H1 (cell line): ENCODE measurements at regions not wholly inside any gene's neighbourhood (a gene's known extent, or its start where the extent isn't known, plus 50 kb on each side); places are given as distances from the start of the nearest gene placed in this dataset.

Source experiments
- CTCF ChIA-PET: fragments of 300-600 bp; sonication (Branson Sonifier 250); formaldehyde crosslinking; loops from one replicate; lab custom pipeline; 2021; ENCODE audit not compliant: partially characterized antibody; lab: Charles Lee
- POLR2A ChIA-PET: fragments of 300-600 bp; sonication (Branson Sonifier 250); formaldehyde crosslinking; loops from one replicate; lab custom pipeline; 2021; ENCODE audit warnings: inconsistent platforms; ENCODE audit not compliant: partially characterized antibody; lab: Charles Lee
- DNase-seq, 2 experiments: peaks; one replicate each; pipeline versions ENCODE4 v3.0.0 to v3.0.0-alpha.2; 2010 to 2022; ENCODE audit warnings: low spot score in 2 of 2, low read depth in 1 of 2, mixed read lengths in 1 of 2
- FAIRE-seq: peaks from 2 replicates; lab custom pipeline; 2011; peaks lifted over from hg19 to GRCh38; lab: Jason Lieb, UNC
- H2AFZ ChIP-seq: 2 replicates; pipeline ENCODE4 v1.8.1; 2012; ENCODE audit warnings: low read length, inconsistent platforms
- H2AK5ac ChIP-seq: 2 replicates; pipeline ENCODE4 v1.6.1; 2013; ENCODE audit warnings: low read depth, low read length
- H2BK120ac ChIP-seq: replicated peaks from 2 replicates; pipeline ENCODE3; 2013; ENCODE audit warnings: low read depth, low read length, inconsistent platforms
- H2BK12ac ChIP-seq: 2 replicates; pipeline ENCODE4 v1.6.1; 2013; ENCODE audit warnings: low read depth, low read length
- H2BK15ac ChIP-seq: 2 replicates; pipeline ENCODE4 v1.6.1; 2013; ENCODE audit warnings: low read length
- H2BK20ac ChIP-seq: 2 replicates; pipeline ENCODE4 v1.6.1; 2013; ENCODE audit warnings: low read length
- H2BK5ac ChIP-seq: 2 replicates; pipeline ENCODE4 v1.6.1; 2013; ENCODE audit warnings: low read depth, low read length
- H3K14ac ChIP-seq: 2 replicates; pipeline ENCODE4 v1.6.1; 2013; ENCODE audit warnings: inconsistent platforms; ENCODE audit not compliant: insufficient read length
- H3K18ac ChIP-seq: 2 replicates; pipeline ENCODE4 v1.6.1; 2013; ENCODE audit warnings: low read length; ENCODE audit errors: extremely low read depth
- H3K23ac ChIP-seq: 2 replicates; pipeline ENCODE4 v1.6.1; 2013; ENCODE audit warnings: inconsistent platforms; ENCODE audit not compliant: insufficient read length
- H3K23me2 ChIP-seq: 2 replicates; pipeline ENCODE4 v1.6.1; 2013; ENCODE audit warnings: low read depth, low read length
- H3K27ac ChIP-seq: 2 replicates; pipeline ENCODE4 v1.6.1; 2011; ENCODE audit warnings: low read depth, low read length, inconsistent platforms
- H3K27me3 ChIP-seq, 4 experiments: replicated peaks in 1 of 4; 1 replicate in 1 of 4; 2 replicates in 3 of 4; pipeline versions ENCODE4 v1.6.1 to v1.8.1; 2011 to 2013; ENCODE audit warnings: low read length in 3 of 4, mild to moderate bottlenecking in 3 of 4, inconsistent platforms in 2 of 4, mixed read lengths in 2 of 4, moderate library complexity in 1 of 4; ENCODE audit not compliant: control insufficient read depth in 3 of 4, insufficient read depth in 3 of 4; ENCODE audit errors: extremely low read depth in 1 of 4
- H3K36me3 ChIP-seq, 4 experiments: 2 replicates each; pipeline versions ENCODE4 v1.6.1 to v1.8.1; 2011 to 2013; ENCODE audit warnings: mild to moderate bottlenecking in 4 of 4, low read length in 3 of 4, moderate library complexity in 2 of 4, control low read depth in 1 of 4, inconsistent platforms in 1 of 4; ENCODE audit not compliant: insufficient read depth in 4 of 4, control insufficient read depth in 2 of 4
- H3K4ac ChIP-seq: replicated peaks from 2 replicates; pipeline ENCODE3; 2013; ENCODE audit warnings: low read length, low read depth, mixed read lengths, inconsistent platforms; ENCODE audit not compliant: insufficient read length
- H3K4me1 ChIP-seq, 4 experiments: replicated peaks in 1 of 4; 1 replicate in 1 of 4; 2 replicates in 3 of 4; pipeline versions ENCODE4 v1.6.1 to v1.8.1; 2011 to 2013; ENCODE audit warnings: low read length in 3 of 4, inconsistent platforms in 2 of 4, mixed read lengths in 1 of 4; ENCODE audit not compliant: insufficient read depth in 4 of 4, control insufficient read depth in 3 of 4
- H3K4me2 ChIP-seq, 2 experiments: 2 replicates each; pipeline versions ENCODE4 v1.6.1 to v1.8.1; 2011 to 2013; ENCODE audit warnings: low read depth in 2 of 2, low read length in 2 of 2, control low read depth in 1 of 2, inconsistent platforms in 1 of 2, mild to moderate bottlenecking in 1 of 2; ENCODE audit not compliant: insufficient read depth in 1 of 2
- H3K4me3 ChIP-seq, 4 experiments: fragments of 200-600, 300-600 bp in 1 of 4; sonication (generic), shearing (Covaris generic), sonication (Bioruptor Twin) in 1 of 4; 2 replicates each; pipeline versions ENCODE4 v1.5.1 to v1.8.1; 2011 to 2016; ENCODE audit warnings: low read length in 4 of 4, low read depth in 3 of 4, control low read depth in 2 of 4, inconsistent platforms in 2 of 4, mild to moderate bottlenecking in 2 of 4, mixed read lengths in 1 of 4, moderate library complexity in 1 of 4; ENCODE audit not compliant: insufficient read depth in 2 of 4; ENCODE audit errors: extremely low read depth in 1 of 4
- H3K56ac ChIP-seq: replicated peaks from 2 replicates; pipeline ENCODE3; 2013; ENCODE audit warnings: low read depth, mild to moderate bottlenecking, mixed read lengths, low read length, inconsistent platforms; ENCODE audit not compliant: insufficient read length
- H3K79me1 ChIP-seq: 2 replicates; pipeline ENCODE4 v1.6.1; 2013; ENCODE audit warnings: low read depth, low read length, control low read depth
- H3K79me2 ChIP-seq, 2 experiments: 2 replicates each; pipeline versions ENCODE4 v1.6.1 to v1.8.1; 2012 to 2013; ENCODE audit warnings: low read length in 2 of 2, mild to moderate bottlenecking in 2 of 2, inconsistent platforms in 1 of 2; ENCODE audit not compliant: insufficient read depth in 2 of 2, control insufficient read depth in 1 of 2
- H3K9ac ChIP-seq, 4 experiments: replicated peaks in 1 of 4; 1 replicate in 1 of 4; 2 replicates in 3 of 4; pipeline versions ENCODE4 v1.6.1 to v1.8.1; 2011 to 2013; ENCODE audit warnings: low read depth in 3 of 4, low read length in 3 of 4, control low read depth in 2 of 4, mild to moderate bottlenecking in 2 of 4, moderate library complexity in 2 of 4, inconsistent platforms in 1 of 4; ENCODE audit errors: extremely low read depth in 1 of 4
- H3K9me3 ChIP-seq, 2 experiments: 2 replicates each; pipeline versions ENCODE4 v1.6.1 to v1.8.1; 2012 to 2013; ENCODE audit warnings: mild to moderate bottlenecking in 2 of 2, moderate library complexity in 2 of 2, control low read depth in 1 of 2, inconsistent platforms in 1 of 2, low read depth in 1 of 2, low read length in 1 of 2, mixed read lengths in 1 of 2; ENCODE audit not compliant: insufficient read depth in 2 of 2
- H4K20me1 ChIP-seq, 2 experiments: replicated peaks in 1 of 2; 2 replicates each; pipeline versions ENCODE3 to v1.8.1; 2011 to 2013; ENCODE audit warnings: inconsistent platforms in 2 of 2, low read length in 2 of 2, mild to moderate bottlenecking in 1 of 2; ENCODE audit not compliant: insufficient read depth in 2 of 2, control insufficient read depth in 1 of 2
- H4K5ac ChIP-seq: 2 replicates; pipeline ENCODE4 v1.6.1; 2013; ENCODE audit warnings: low read length, low read depth, mixed read lengths, inconsistent platforms; ENCODE audit not compliant: insufficient read length
- H4K8ac ChIP-seq: 2 replicates; pipeline ENCODE4 v1.8.0; 2013; ENCODE audit warnings: mild to moderate bottlenecking, moderate library complexity, low read length, inconsistent platforms; ENCODE audit not compliant: insufficient read depth; ENCODE audit errors: extremely low read depth
- H4K91ac ChIP-seq: replicated peaks from 2 replicates; pipeline ENCODE3; 2013; ENCODE audit warnings: low read length, mixed read lengths, inconsistent platforms; ENCODE audit not compliant: insufficient read length
- ASH2L ChIP-seq: fragments of 200-600, 300-600 bp; sonication (generic); IDR thresholded peaks from one replicate; pipeline ENCODE4 v1.7.1; 2017; ENCODE audit warnings: low read length
- CTBP2 ChIP-seq: IDR thresholded peaks from 2 replicates; pipeline ENCODE4 v1.7.0; 2011; ENCODE audit warnings: borderline replicate concordance, mild to moderate bottlenecking, moderate library complexity, mixed read lengths, low read length; ENCODE audit not compliant: insufficient read depth, insufficient read length
- HDAC2 ChIP-seq, 2 experiments: fragments of 300-600 bp in 1 of 2; sonication (generic) in 1 of 2; IDR thresholded peaks; 2 replicates each; pipeline ENCODE4 v1.6.1; 2011 to 2012; ENCODE audit warnings: low read depth in 2 of 2, low read length in 2 of 2, mild to moderate bottlenecking in 2 of 2, moderate library complexity in 2 of 2, borderline replicate concordance in 1 of 2, inconsistent platforms in 1 of 2
- KDM5A ChIP-seq: fragments of 200-600 bp; IDR thresholded peaks from 2 replicates; pipeline ENCODE4 v1.7.1; 2012; ENCODE audit warnings: mild to moderate bottlenecking, low read length, inconsistent platforms, mixed read lengths
- MAFK ChIP-seq: IDR thresholded peaks from 2 replicates; pipeline ENCODE4 v1.6.1; 2012; ENCODE audit warnings: low read depth, mild to moderate bottlenecking, improper control_type of control experiment, low read length
- NANOG ChIP-seq: IDR thresholded peaks from 2 replicates; pipeline ENCODE4 v1.6.1; 2011; ENCODE audit warnings: low read length, low read depth, mild to moderate bottlenecking, inconsistent platforms; ENCODE audit not compliant: insufficient read depth, poor library complexity, severe bottlenecking
- PHF8 ChIP-seq: fragments of 200-600 bp; sonication (generic); conservative IDR thresholded peaks from 2 replicates; pipeline ENCODE4 v1.7.1; 2012; ENCODE audit warnings: low read depth, mild to moderate bottlenecking, inconsistent platforms, low read length, moderate library complexity
- SAP30 ChIP-seq: fragments of 300-600 bp; sonication (generic); IDR thresholded peaks from 2 replicates; pipeline ENCODE4 v1.7.1; 2012; ENCODE audit warnings: low read length, moderate library complexity, mild to moderate bottlenecking, inconsistent platforms; ENCODE audit not compliant: insufficient read depth, insufficient replicate concordance
- TAF1 ChIP-seq: IDR thresholded peaks from 2 replicates; pipeline ENCODE4 v1.6.1; 2011; ENCODE audit warnings: mild to moderate bottlenecking, low read depth, low read length
- TCF12 ChIP-seq: IDR thresholded peaks from 2 replicates; pipeline ENCODE4 v1.6.1; 2011; ENCODE audit warnings: low read depth, mild to moderate bottlenecking, low read length
- TEAD4 ChIP-seq: IDR thresholded peaks from 2 replicates; pipeline ENCODE4 v1.6.1; 2012; ENCODE audit warnings: low read depth, low read length, inconsistent platforms, mixed read lengths
- WGBS, 2 experiments: shearing (Covaris generic) in 1 of 2; methylation state at CpG; one replicate each; pipeline versions ENCODE4 v1.1.6 to v1.1.7; 2013 to 2015; ENCODE audit warnings: low lambda C conversion rate in 2 of 2, mixed read lengths in 2 of 2, inconsistent platforms in 1 of 2, low coverage in 1 of 2, missing lambda C conversion rate in 1 of 2; ENCODE audit not compliant: insufficient replicate concordance in 2 of 2, insufficient coverage in 1 of 2, insufficient read length in 1 of 2; ENCODE audit errors: extremely low coverage in 1 of 2, missing lambda C conversion rate in 1 of 2; 5-methylcytosine and 5-hydroxymethylcytosine counted together

DNA sequence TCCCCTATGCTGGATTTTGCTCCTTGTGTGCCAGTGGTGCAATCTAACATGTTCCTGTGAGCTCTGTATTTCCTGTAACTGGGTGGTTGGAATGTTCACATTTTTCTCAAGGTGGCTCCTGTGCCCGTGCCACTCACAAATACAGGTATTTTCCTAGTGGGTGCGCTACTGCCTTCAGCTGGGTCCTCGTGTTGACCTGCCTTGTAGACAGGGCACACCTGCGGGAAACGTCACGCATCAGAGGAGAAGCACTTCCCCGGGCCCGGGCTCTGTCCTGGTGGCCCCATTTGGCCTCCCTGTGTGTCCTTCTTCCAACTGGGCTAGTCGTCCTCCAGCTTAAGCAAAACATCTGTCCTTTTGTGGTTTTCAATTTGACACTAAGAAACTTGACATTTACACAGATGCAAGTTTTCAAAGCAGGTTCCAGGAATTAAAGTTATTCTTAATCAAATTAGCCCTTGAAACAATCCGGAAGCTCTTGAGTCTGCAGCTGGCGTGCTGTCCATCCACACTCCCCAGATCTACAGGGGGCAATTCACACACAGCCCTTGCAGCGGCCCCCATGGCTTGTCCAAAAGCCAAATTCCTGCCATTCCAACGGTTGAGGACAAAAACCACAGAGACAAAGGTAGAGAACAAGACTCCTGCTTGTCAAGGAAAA is 275.1 kb downstream of the CDC5L start:
- Histone ChIP-seq H3K4me1 (peaks cover 9 to 30% (median 24%) of the 10 kb centered on the region in 4 experiments), H2BK20ac (peak overlapping the region; percentile 51; the same call in 1 of the 2 replicates), H4K5ac (peak overlapping the region; percentile 28), H3K79me2 (no peaks in the 10 kb centered on the region), H3K23ac (no peak overlapping the region), H2BK15ac (no peak overlapping the region), H3K4me2 (peak overlapping the region; percentile 43 to 47), H4K20me1 (no peaks in the 10 kb centered on the region), H3K9ac (no peak overlapping the region), H3K9me3 (no peaks in the 10 kb centered on the region), H3K4ac (no peak overlapping the region), H2BK12ac (peak overlapping the region; percentile 99; the same call in 1 of the 2 replicates), H2AFZ (no peak overlapping the region), H3K56ac (no peak overlapping the region), H3K79me1 (no peaks in the 10 kb centered on the region), H3K27me3 (no peaks in the 10 kb centered on the region; a peak in 2 of 7 replicates), H2BK120ac (peak overlapping the region; percentile 81), H3K14ac (no peak overlapping the region), H4K91ac (peak overlapping the region; percentile 85), H2BK5ac (peak overlapping the region; percentile 97; the same call in 1 of the 2 replicates), H3K18ac (peak overlapping the region; percentile 71), H3K4me3 (no peak overlapping the region), H4K8ac (no peak overlapping the region; the same call in 1 of the 2 replicates), H3K36me3 (no peaks in the 10 kb centered on the region), H3K27ac (peak overlapping the region; percentile 63; the same call in 1 of the 2 replicates), H2AK5ac (no peak overlapping the region), H3K23me2 (no peaks in the 10 kb centered on the region)
- CTCF ChIA-PET: interaction anchor here (1.2 to 3.1 kb wide), 7 partner anchors 10 to 1260 kb away, joined by 3 to 14 read pairs (median 5); no protein-coding TSS in a partner anchor
- FAIRE-seq (peak; percentile 88), DNase-seq (peak; percentile 64 to 85)
- 24% methylated on average over 13 of the region's 13 CpGs; no CpG with 5 or more reads in 1 of the 2 experiments for WGBS, 2 experiments
- POLR2A ChIA-PET: interaction anchor here (0.7 to 1.6 kb wide), 5 partner anchors 9 to 1257 kb away, joined by 3 to 7 read pairs (median 3); partner anchors contain the start of gene SUPT3H
- TF ChIP-seq SAP30 (no peak), TEAD4 (peak; percentile 99), HDAC2 (IDR thresholded peaks at IDR 0.05; ENCODE audit: borderline replicate concordance in 1 of 2, low read depth in 2 of 2, low read length in 2 of 2) (peak; percentile 68 to 76; a peak in 1 of 4 replicates), ASH2L (peak; percentile 52), KDM5A (no peak), TCF12 (peak; percentile 99), TAF1 (no peak), PHF8 (no peak), MAFK (no peak), NANOG (peak; percentile 48), CTBP2 (peak; percentile 98)
